Body of pancreas (tissue), 4 donors: ENCODE measurements at regions not wholly inside any gene's neighbourhood (a gene's known extent, or its start where the extent isn't known, plus 50 kb on each side); places are given as distances from the start of the nearest gene placed in this dataset.

Source experiments
- CTCF ChIP-seq, 7 experiments: fragments of 450-650 bp in 4 of 7; fragments of 200-600 bp in 3 of 7; sonication (generic) in 3 of 7; IDR thresholded peaks; one replicate each; pipeline ENCODE4 v1.5.1; 2016 to 2019; ENCODE audit warnings: antibody characterized with exemption in 7 of 7
- POLR2A ChIP-seq, 3 donors: fragments of 450-650 bp; IDR thresholded peaks; one replicate each; pipeline ENCODE4 v1.6.1; 2016; ENCODE audit warnings: antibody characterized with exemption in 3 of 3, mild to moderate bottlenecking in 2 of 3

- TF ChIP-seq POLR2A (IDR thresholded peaks at IDR 0.05): no peak
- no peak for TF ChIP-seq CTCF (IDR thresholded peaks at IDR 0.05)
Observed at GRCh38 chr9:89825669-89826068, 220.9 kb downstream of the GADD45G start.
